K562 (cell line): ENCODE measurements at regions not wholly inside any gene's neighbourhood (a gene's known extent, or its start where the extent isn't known, plus 50 kb on each side); places are given as distances from the start of the nearest gene placed in this dataset.

ENCODE experiments used
- ATAC-seq: fragments of 200-7000 bp; cut with Tn5 transposase; 3 replicates; pipeline ENCODE4 v1.9.1; 2020; ENCODE audit warnings: moderate library complexity
- BruUV-seq: library from RNA; stranded (reverse); fragments of 400-500 nt; replicated peaks from 2 replicates; lab custom pipeline; 2021; lab: Mats Ljungman, UMichigan
- CTCF ChIA-PET: fragments of 300-600 bp; formaldehyde crosslinking; extraction: SDS; loops from one replicate; lab custom pipeline; 2021; ENCODE audit warnings: low intra/inter-chr PET ratio; lab: Yijun Ruan, JAX
- POLR2A ChIA-PET: fragments of 300-600, 350-650 bp; sonication (Branson Sonifier 250); formaldehyde crosslinking; extraction: SDS; loops from one replicate; lab custom pipeline; 2021; ENCODE audit warnings: antibody characterized with exemption, inconsistent platforms; lab: Yijun Ruan, JAX
- DNase-seq, 4 experiments: peaks; one replicate each; pipeline versions ENCODE4 v3.0.0 to v3.0.0-alpha.2; 2011 to 2018; ENCODE audit warnings: low spot score in 3 of 4, mixed read lengths in 3 of 4; ENCODE audit errors: extremely low read depth in 1 of 4
- FAIRE-seq: peaks from 2 replicates; lab custom pipeline; 2011; peaks lifted over from hg19 to GRCh38; lab: Jason Lieb, UNC
- H2AFZ ChIP-seq: 2 replicates; pipeline ENCODE4 v1.6.0; 2011; ENCODE audit warnings: low read depth, low read length, control low read depth, inconsistent platforms
- H3K27ac ChIP-seq: fragments of 200-600 bp; 3 replicates; pipeline ENCODE4 v1.8.0; 2011; ENCODE audit warnings: low read depth, mild to moderate bottlenecking, control low read depth, inconsistent platforms, low read length, moderate library complexity, mixed read lengths; ENCODE audit errors: extremely low read depth
- H3K27me3 ChIP-seq, 2 experiments: fragments of 300-600 bp in 1 of 2; 2 replicates in 1 of 2; 3 replicates in 1 of 2; pipeline versions ENCODE4 v1.6.0 to v1.8.0; 2011; ENCODE audit warnings: inconsistent platforms in 2 of 2, low read length in 2 of 2, mild to moderate bottlenecking in 1 of 2, mixed read lengths in 1 of 2, moderate library complexity in 1 of 2; ENCODE audit not compliant: control insufficient read depth in 2 of 2, insufficient read depth in 2 of 2
- H3K36me3 ChIP-seq: fragments of 300-600 bp; 3 replicates; pipeline ENCODE4 v1.8.0; 2011; ENCODE audit warnings: mild to moderate bottlenecking, low read length, inconsistent platforms; ENCODE audit not compliant: control insufficient read depth, insufficient read depth
- H3K4me1 ChIP-seq, 2 experiments: fragments of 200-600 bp in 1 of 2; replicated peaks in 1 of 2; 2 replicates in 1 of 2; 3 replicates in 1 of 2; pipeline versions ENCODE4 v1.5.1 to v1.8.0; 2011; ENCODE audit warnings: inconsistent platforms in 2 of 2, low read length in 2 of 2, mild to moderate bottlenecking in 1 of 2, mixed read lengths in 1 of 2, moderate library complexity in 1 of 2; ENCODE audit not compliant: control insufficient read depth in 2 of 2, insufficient read depth in 2 of 2
- H3K4me2 ChIP-seq: 2 replicates; pipeline ENCODE4 v1.6.1; 2011; ENCODE audit warnings: low read length, control low read depth, inconsistent platforms, mixed read lengths; ENCODE audit not compliant: insufficient read depth
- H3K4me3 ChIP-seq: fragments of 200-600 bp; sonication (generic), shearing (Covaris generic); 2 replicates; pipeline ENCODE4 v1.5.1; 2016; ENCODE audit warnings: control low read depth, inconsistent platforms
- H3K79me2 ChIP-seq: fragments of 200-600 bp; 3 replicates; pipeline ENCODE4 v1.8.0; 2011; ENCODE audit warnings: low read length, inconsistent platforms; ENCODE audit not compliant: control insufficient read depth, insufficient read depth
- H3K9ac ChIP-seq, 2 experiments: 2 replicates each; pipeline versions ENCODE4 v1.6.0 to v1.6.1; 2011; ENCODE audit warnings: low read depth in 2 of 2, low read length in 2 of 2, control low read depth in 1 of 2, inconsistent platforms in 1 of 2, mild to moderate bottlenecking in 1 of 2, mixed read lengths in 1 of 2; ENCODE audit not compliant: insufficient read depth in 1 of 2
- H3K9me1 ChIP-seq: one replicate; pipeline ENCODE4 v1.6.0; 2011; ENCODE audit warnings: inconsistent platforms, mild to moderate bottlenecking, low read length, moderate library complexity; ENCODE audit not compliant: control insufficient read depth, insufficient read depth
- H3K9me3 ChIP-seq: replicated peaks from 2 replicates; pipeline ENCODE4 v1.5.1; 2011; ENCODE audit warnings: low read depth, low read length, inconsistent platforms; ENCODE audit not compliant: control insufficient read depth, insufficient read depth
- H4K20me1 ChIP-seq: replicated peaks from 2 replicates; pipeline ENCODE4 v1.6.1; 2011; ENCODE audit warnings: low read length, inconsistent platforms, mixed read lengths; ENCODE audit not compliant: control insufficient read depth, insufficient read depth
- ARID1B ChIP-seq: fragments of 450-650 bp; IDR thresholded peaks from 2 replicates; pipeline ENCODE4 v1.6.1; 2016; ENCODE audit warnings: antibody characterized with exemption, mild to moderate bottlenecking, inconsistent platforms
- CBFA2T3 ChIP-seq: fragments of 450-650 bp; IDR thresholded peaks from 2 replicates; pipeline ENCODE4 v1.6.1; 2017
- CBX2 ChIP-seq: fragments of 200-600 bp; sonication (generic); IDR thresholded peaks from one replicate; pipeline ENCODE4 v1.6.1; 2012; ENCODE audit warnings: mild to moderate bottlenecking, low read length, inconsistent platforms; ENCODE audit not compliant: insufficient read depth, poor library complexity, severe bottlenecking
- CEBPB ChIP-seq: fragments of 450-650 bp; IDR thresholded peaks from 2 replicates; pipeline ENCODE4 v1.6.1; 2016; ENCODE audit warnings: missing genetic modification characterization, missing compliant biosample characterization
- CTBP1 ChIP-seq: fragments of 450-650 bp; IDR thresholded peaks from 2 replicates; pipeline ENCODE4 v1.6.1; 2016; ENCODE audit warnings: borderline replicate concordance
- EHMT2 ChIP-seq: fragments of 450-650 bp; IDR thresholded peaks from 2 replicates; pipeline ENCODE4 v1.6.1; 2018; ENCODE audit warnings: antibody characterized with exemption
- GABPB1 ChIP-seq: sonication (generic); formaldehyde crosslinking; IDR thresholded peaks from 2 replicates; pipeline ENCODE4 v1.8.0; 2022; ENCODE audit warnings: mild to moderate bottlenecking, missing genetic modification reagents
- HDAC2 ChIP-seq: fragments of 450-650 bp; IDR thresholded peaks from 2 replicates; pipeline ENCODE4 v1.6.1; 2016; ENCODE audit warnings: mild to moderate bottlenecking
- KDM1A ChIP-seq, 2 experiments: fragments of 450-650 bp; IDR thresholded peaks; 2 replicates each; pipeline ENCODE4 v1.6.1; 2016; ENCODE audit warnings: mild to moderate bottlenecking in 2 of 2
- L3MBTL2 ChIP-seq: fragments of 450-650 bp; IDR thresholded peaks from 2 replicates; pipeline ENCODE4 v1.6.1; 2016; ENCODE audit warnings: mild to moderate bottlenecking, moderate library complexity
- MYC ChIP-seq, 2 experiments: fragments of 250-450 bp in 1 of 2; sonication (Bioruptor Pico) in 1 of 2; IDR thresholded peaks; 2 replicates each; pipeline versions ENCODE4 v1.5.1 to v1.6.1; 2012 to 2021; ENCODE audit warnings: low read depth in 2 of 2, borderline replicate concordance in 1 of 2, improper control_type of control experiment in 1 of 2, low read length in 1 of 2, mild to moderate bottlenecking in 1 of 2, moderate library complexity in 1 of 2
- NCOR1 ChIP-seq: fragments of 450-650 bp; IDR thresholded peaks from 2 replicates; pipeline ENCODE4 v1.6.1; 2016; ENCODE audit warnings: mild to moderate bottlenecking, moderate library complexity
- RCOR1 ChIP-seq, 2 experiments: IDR thresholded peaks; 2 replicates each; pipeline ENCODE4 v1.6.1; 2012; ENCODE audit warnings: low read depth in 2 of 2, low read length in 2 of 2, borderline replicate concordance in 1 of 2, improper control_type of control experiment in 1 of 2
- SIN3A ChIP-seq, 2 experiments: fragments of 150-350 bp in 1 of 2; IDR thresholded peaks; 2 replicates each; pipeline ENCODE4 v1.6.1; 2011 to 2016; ENCODE audit warnings: borderline replicate concordance in 2 of 2, low read depth in 2 of 2, low read length in 2 of 2, mild to moderate bottlenecking in 2 of 2, moderate library complexity in 2 of 2; ENCODE audit not compliant: control insufficient read depth in 1 of 2
- ZNF830 ChIP-seq: fragments of 250-450 bp; sonication (Bioruptor Pico); IDR thresholded peaks from 2 replicates; pipeline ENCODE4 v1.5.0; 2021; ENCODE audit warnings: mild to moderate bottlenecking
- in situ Hi-C: fragments of 300-500 bp; cut with MboI; formaldehyde crosslinking; loops from 4 replicates; pipeline ENCODE4 v1.15.0; 2018; ENCODE audit warnings: inconsistent platforms, mixed read lengths
- intact Hi-C: fragments of 100-400 bp; cut with micrococcal nuclease; formaldehyde crosslinking; loops from 2 replicates; pipeline ENCODE4 v1.14.2; 2022
- TF ChIP-seq, protein P1 (sequence below): fragments of 200-800 bp; sonication (Bioruptor generic); IDR thresholded peaks from 2 replicates; pipeline ENCODE4 v1.6.1; 2017; ENCODE audit warnings: missing genetic modification characterization, missing compliant biosample characterization

DNA sequence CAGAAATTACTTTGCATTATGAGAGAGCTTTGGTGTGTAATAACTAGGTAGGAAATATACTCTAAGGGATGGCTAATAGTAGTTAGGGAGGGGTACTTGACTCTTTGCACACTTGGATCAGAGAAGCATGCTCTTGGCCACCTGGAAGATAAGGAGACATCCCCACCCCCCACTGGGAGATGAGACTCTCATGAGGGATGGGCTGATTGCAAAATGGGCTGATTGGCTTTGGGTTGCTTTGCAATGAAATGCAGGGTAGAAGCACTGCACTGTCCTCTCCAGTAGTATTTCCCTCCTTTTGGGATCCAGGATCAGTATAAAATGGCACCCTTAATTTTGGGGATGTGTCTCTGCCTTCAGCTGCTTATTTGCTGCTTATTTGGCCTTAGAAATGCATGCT, 71.2 kb upstream of the EPS8L3 start:
- peaks cover 8% of the 10 kb centered on the region; the same call in 1 of the 2 replicates for H3K9me3 ChIP-seq
- H3K4me1 ChIP-seq: peaks cover 0 to 14% of the 10 kb centered on the region in 2 experiments; a peak in 2 of 5 replicates
- no peak overlapping the region for H3K4me2 ChIP-seq
- intact Hi-C loops: no loop called here
- no peaks in the 10 kb centered on the region for H3K79me2 ChIP-seq
- no peak overlapping the region for H3K4me3 ChIP-seq
- no peak for ATAC-seq
- no peak overlapping the region for H3K9ac ChIP-seq
- no peak for FAIRE-seq
- TF ChIP-seq, protein P1, sequence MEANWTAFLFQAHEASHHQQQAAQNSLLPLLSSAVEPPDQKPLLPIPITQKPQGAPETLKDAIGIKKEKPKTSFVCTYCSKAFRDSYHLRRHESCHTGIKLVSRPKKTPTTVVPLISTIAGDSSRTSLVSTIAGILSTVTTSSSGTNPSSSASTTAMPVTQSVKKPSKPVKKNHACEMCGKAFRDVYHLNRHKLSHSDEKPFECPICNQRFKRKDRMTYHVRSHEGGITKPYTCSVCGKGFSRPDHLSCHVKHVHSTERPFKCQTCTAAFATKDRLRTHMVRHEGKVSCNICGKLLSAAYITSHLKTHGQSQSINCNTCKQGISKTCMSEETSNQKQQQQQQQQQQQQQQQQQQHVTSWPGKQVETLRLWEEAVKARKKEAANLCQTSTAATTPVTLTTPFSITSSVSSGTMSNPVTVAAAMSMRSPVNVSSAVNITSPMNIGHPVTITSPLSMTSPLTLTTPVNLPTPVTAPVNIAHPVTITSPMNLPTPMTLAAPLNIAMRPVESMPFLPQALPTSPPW: 0 out of 2 replicates have a peak, but pooled peaks have one; percentile 12
- 0 out of 4 replicates have a peak, but pooled peaks of 1 of the 2 experiments have one; percentile 22 for TF ChIP-seq KDM1A (IDR thresholded peaks at IDR 0.05)
- TF ChIP-seq RCOR1 (IDR thresholded peaks at IDR 0.05; ENCODE audit: borderline replicate concordance in 1 of 2, low read depth in 2 of 2, low read length in 2 of 2): peak in 1 of 2 experiments; percentile 37; a peak in 1 of 4 replicates
- TF ChIP-seq CTBP1: peak; percentile 65; the same call in 1 of the 2 replicates
- TF ChIP-seq GABPB1 (CRISPR knock-in tag): no peak
- peak; percentile 69 for TF ChIP-seq CEBPB (tag)
- TF ChIP-seq ARID1B: peak; percentile 12; the same call in 1 of the 2 replicates
- TF ChIP-seq MYC (IDR thresholded peaks at IDR 0.05; ENCODE audit: low read depth, low read length): peak; percentile 54
- TF ChIP-seq MYC (CRISPR knock-in tag; IDR thresholded peaks at IDR 0.05; ENCODE audit: borderline replicate concordance, low read depth): no peak
- TF ChIP-seq ZNF830: no peak
- TF ChIP-seq SIN3A (IDR thresholded peaks at IDR 0.05; ENCODE audit: borderline replicate concordance in 2 of 2, control insufficient read depth in 1 of 2, low read depth in 2 of 2, low read length in 2 of 2): no peak
- no peak for TF ChIP-seq CBX2
- TF ChIP-seq HDAC2: 0 out of 2 replicates have a peak, but pooled peaks have one; percentile 33
- 0 out of 2 replicates have a peak, but pooled peaks have one; percentile 10 for TF ChIP-seq NCOR1
- TF ChIP-seq CBFA2T3: peak; percentile 38
- TF ChIP-seq L3MBTL2: 0 out of 2 replicates have a peak, but pooled peaks have one; percentile 9
- TF ChIP-seq EHMT2: no peak
- TF ChIP-seq, all 486 proteins: peak for 11
- peak in 1 of 4 experiments; percentile 64 for DNase-seq
- H3K36me3 ChIP-seq: no peaks in the 10 kb centered on the region
- H3K27me3 ChIP-seq: no peaks in the 10 kb centered on the region
- no TSS peak for BruUV-seq
- in situ Hi-C loops: no loop called here
- H3K9me1 ChIP-seq: no peaks in the 10 kb centered on the region
- H4K20me1 ChIP-seq: no peaks in the 10 kb centered on the region
- peak overlapping the region; percentile 58; the same call in 1 of the 2 replicates for H2AFZ ChIP-seq
- CTCF ChIA-PET: interaction anchor here (1.1 kb wide), 1 partner anchor 58 kb away, joined by 3 read pairs; no protein-coding TSS in a partner anchor
- POLR2A ChIA-PET: interaction anchor here (1.1 to 3.3 kb wide), 3 partner anchors 11 to 73 kb away, joined by 3 to 12 read pairs (median 9); no protein-coding TSS in a partner anchor
- H3K27ac ChIP-seq: no peak overlapping the region
